Panc1 (cell line): ENCODE measurements at regions not wholly inside any gene's neighbourhood (a gene's known extent, or its start where the extent isn't known, plus 50 kb on each side); places are given as distances from the start of the nearest gene placed in this dataset.

Experiments
- ATAC-seq: fragments of 200-7000 bp; cut with Tn5 transposase; 2 replicates; pipeline ENCODE4 v1.9.1; 2020; ENCODE audit warnings: mild to moderate bottlenecking, moderate library complexity
- BruUV-seq: library from RNA; stranded (reverse); fragments of 400-500 nt; replicated peaks from 2 replicates; lab custom pipeline; 2021; lab: Mats Ljungman, UMichigan
- CTCF ChIA-PET: fragments of 300-600 bp; sonication (Branson Sonifier 250); formaldehyde crosslinking; loops from one replicate; lab custom pipeline; 2022; ENCODE audit warnings: antibody characterized with exemption; lab: Charles Lee
- POLR2A ChIA-PET: fragments of 300-600 bp; sonication (Branson Sonifier 250); formaldehyde crosslinking; loops from one replicate; lab custom pipeline; 2022; ENCODE audit warnings: antibody characterized with exemption; lab: Charles Lee
- DNase-seq: peaks from one replicate; pipeline ENCODE4 v3.0.0-alpha.2; 2010; ENCODE audit warnings: low read depth, low spot score
- H3K27ac ChIP-seq: 2 replicates; pipeline ENCODE4 v1.5.1; 2011; ENCODE audit warnings: mild to moderate bottlenecking, low read length, inconsistent platforms
- H3K27me3 ChIP-seq: fragments of 200-500 bp; sonication (Bioruptor generic); 2 replicates; pipeline ENCODE4 v1.6.0; 2014; ENCODE audit warnings: low read length, inconsistent platforms; ENCODE audit not compliant: control insufficient read depth, insufficient read depth
- H3K36me3 ChIP-seq: fragments of 200-500 bp; sonication (Bioruptor generic); 2 replicates; pipeline ENCODE4 v1.5.1; 2014; ENCODE audit warnings: inconsistent platforms, mild to moderate bottlenecking, low read length, moderate library complexity; ENCODE audit not compliant: control insufficient read depth, insufficient read depth
- H3K4me1 ChIP-seq: 2 replicates; pipeline ENCODE4 v1.5.1; 2011; ENCODE audit warnings: inconsistent platforms, mild to moderate bottlenecking, low read length, moderate library complexity; ENCODE audit not compliant: control insufficient read depth, insufficient read depth
- H3K4me3 ChIP-seq, 2 experiments: 2 replicates each; pipeline ENCODE4 v1.5.1; 2011 to 2012; ENCODE audit warnings: low read depth in 2 of 2, low read length in 2 of 2, mild to moderate bottlenecking in 2 of 2, inconsistent platforms in 1 of 2, moderate library complexity in 1 of 2
- H3K9me3 ChIP-seq: fragments of 200-500 bp; sonication (Bioruptor generic); 2 replicates; pipeline ENCODE4 v1.5.1; 2014; ENCODE audit warnings: low read depth, mild to moderate bottlenecking, inconsistent platforms, low read length, moderate library complexity; ENCODE audit not compliant: control insufficient read depth, insufficient read depth
- POLR2AphosphoS5 ChIP-seq: IDR thresholded peaks from 2 replicates; pipeline ENCODE4 v1.6.1; 2012; ENCODE audit warnings: mild to moderate bottlenecking, low read depth, low read length, moderate library complexity
- SIN3A ChIP-seq: IDR thresholded peaks from 2 replicates; pipeline ENCODE4 v1.6.1; 2012; ENCODE audit warnings: low read depth, mild to moderate bottlenecking, low read length, moderate library complexity, borderline replicate concordance; ENCODE audit not compliant: insufficient read depth
- TCF7L2 ChIP-seq: IDR thresholded peaks from 2 replicates; pipeline ENCODE4 v1.6.1; 2011; ENCODE audit warnings: mild to moderate bottlenecking, low read depth, low read length, inconsistent platforms
- in situ Hi-C: cut with HindIII; loops from 2 replicates; pipeline ENCODE4 v1.10.0; 2016; ENCODE audit warnings: low sequenced_read_pairs, low pct_unique_long_range_greater_than_20kb
- intact Hi-C: fragments of 100-400 bp; cut with micrococcal nuclease; formaldehyde crosslinking; loops from one replicate; pipeline ENCODE4 v1.10.0; 2022; ENCODE audit not compliant: unreplicated experiment
- TF ChIP-seq, protein P1 (sequence below), 2 experiments: IDR thresholded peaks; 2 replicates each; pipeline ENCODE4 v1.6.1; 2011 to 2012; ENCODE audit warnings: low read depth in 2 of 2, control low read depth in 1 of 2, low read length in 1 of 2, mild to moderate bottlenecking in 1 of 2, moderate library complexity in 1 of 2; ENCODE audit not compliant: insufficient read depth in 1 of 2
- TF ChIP-seq, protein P2 (sequence below): fragments of 450-650 bp; IDR thresholded peaks from 2 replicates; pipeline ENCODE4 v1.5.1; 2017; ENCODE audit warnings: mild to moderate bottlenecking

DNA sequence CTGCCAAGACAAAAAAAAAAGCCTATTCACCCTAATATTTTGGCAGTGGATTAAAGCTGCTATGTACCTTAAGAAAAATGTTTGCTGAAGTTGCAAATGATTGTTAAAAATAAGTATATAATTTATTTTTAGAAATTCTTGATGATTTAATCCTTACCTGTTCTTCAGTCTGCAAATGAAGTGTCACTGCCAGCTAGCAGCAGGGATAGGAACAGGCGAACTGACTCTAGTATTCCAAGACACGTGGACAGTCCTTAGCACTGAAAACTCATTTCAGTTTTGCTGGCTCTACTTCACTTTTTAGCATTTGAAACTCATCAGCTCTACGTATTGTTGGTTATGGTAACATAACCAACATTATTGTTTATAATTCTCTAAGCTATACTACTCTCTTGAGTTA, 204.4 kb upstream of the ID4 start:
- in situ Hi-C loops (no loop called here), intact Hi-C loops (no loop called here)
- DNase-seq = no peak
- Histone ChIP-seq H3K36me3 (no peaks in the 10 kb centered on the region), H3K27ac (no peak overlapping the region), H3K4me1 (no peaks in the 10 kb centered on the region), H3K27me3 (no peaks in the 10 kb centered on the region), H3K4me3 (no peak overlapping the region), H3K9me3 (no peaks in the 10 kb centered on the region)
- TF ChIP-seq TCF7L2 = no peak
- CTCF ChIA-PET = no interaction called here
- POLR2A ChIA-PET = no interaction called here
- no TSS peak for BruUV-seq
- no peak for ATAC-seq

DNA sequence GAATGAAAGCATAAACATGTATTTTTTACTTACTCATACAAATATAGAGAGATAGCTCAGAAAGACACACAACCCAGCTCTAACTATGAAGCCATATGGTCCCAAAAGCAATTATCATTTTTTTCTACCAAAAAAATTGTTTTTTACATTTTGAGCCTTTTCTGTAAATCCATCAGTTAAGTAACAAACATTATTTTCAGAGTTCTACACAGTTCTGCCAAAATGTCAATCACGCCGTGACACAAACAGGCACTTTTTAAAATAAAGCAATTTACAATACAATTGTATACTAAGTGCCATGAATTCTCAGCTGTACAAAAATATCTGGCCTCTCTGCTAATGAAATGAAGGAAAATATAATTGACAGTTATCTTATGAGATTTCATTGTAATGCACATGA, 201.4 kb upstream of the ID4 start:
- ATAC-seq (no peak), DNase-seq (no peak)
- no peaks in the 10 kb centered on the region for H3K4me1 ChIP-seq
- no peak overlapping the region for H3K27ac ChIP-seq
- no peaks in the 10 kb centered on the region for H3K9me3 ChIP-seq
- no peak for TF ChIP-seq TCF7L2
- TF ChIP-seq, protein P1, sequence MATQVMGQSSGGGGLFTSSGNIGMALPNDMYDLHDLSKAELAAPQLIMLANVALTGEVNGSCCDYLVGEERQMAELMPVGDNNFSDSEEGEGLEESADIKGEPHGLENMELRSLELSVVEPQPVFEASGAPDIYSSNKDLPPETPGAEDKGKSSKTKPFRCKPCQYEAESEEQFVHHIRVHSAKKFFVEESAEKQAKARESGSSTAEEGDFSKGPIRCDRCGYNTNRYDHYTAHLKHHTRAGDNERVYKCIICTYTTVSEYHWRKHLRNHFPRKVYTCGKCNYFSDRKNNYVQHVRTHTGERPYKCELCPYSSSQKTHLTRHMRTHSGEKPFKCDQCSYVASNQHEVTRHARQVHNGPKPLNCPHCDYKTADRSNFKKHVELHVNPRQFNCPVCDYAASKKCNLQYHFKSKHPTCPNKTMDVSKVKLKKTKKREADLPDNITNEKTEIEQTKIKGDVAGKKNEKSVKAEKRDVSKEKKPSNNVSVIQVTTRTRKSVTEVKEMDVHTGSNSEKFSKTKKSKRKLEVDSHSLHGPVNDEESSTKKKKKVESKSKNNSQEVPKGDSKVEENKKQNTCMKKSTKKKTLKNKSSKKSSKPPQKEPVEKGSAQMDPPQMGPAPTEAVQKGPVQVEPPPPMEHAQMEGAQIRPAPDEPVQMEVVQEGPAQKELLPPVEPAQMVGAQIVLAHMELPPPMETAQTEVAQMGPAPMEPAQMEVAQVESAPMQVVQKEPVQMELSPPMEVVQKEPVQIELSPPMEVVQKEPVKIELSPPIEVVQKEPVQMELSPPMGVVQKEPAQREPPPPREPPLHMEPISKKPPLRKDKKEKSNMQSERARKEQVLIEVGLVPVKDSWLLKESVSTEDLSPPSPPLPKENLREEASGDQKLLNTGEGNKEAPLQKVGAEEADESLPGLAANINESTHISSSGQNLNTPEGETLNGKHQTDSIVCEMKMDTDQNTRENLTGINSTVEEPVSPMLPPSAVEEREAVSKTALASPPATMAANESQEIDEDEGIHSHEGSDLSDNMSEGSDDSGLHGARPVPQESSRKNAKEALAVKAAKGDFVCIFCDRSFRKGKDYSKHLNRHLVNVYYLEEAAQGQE (IDR thresholded peaks at IDR 0.05; ENCODE audit: insufficient read depth in 1 of 2, low read depth in 2 of 2, low read length in 1 of 2) = no peak
- no peak for TF ChIP-seq POLR2AphosphoS5
- TF ChIP-seq, protein P2, sequence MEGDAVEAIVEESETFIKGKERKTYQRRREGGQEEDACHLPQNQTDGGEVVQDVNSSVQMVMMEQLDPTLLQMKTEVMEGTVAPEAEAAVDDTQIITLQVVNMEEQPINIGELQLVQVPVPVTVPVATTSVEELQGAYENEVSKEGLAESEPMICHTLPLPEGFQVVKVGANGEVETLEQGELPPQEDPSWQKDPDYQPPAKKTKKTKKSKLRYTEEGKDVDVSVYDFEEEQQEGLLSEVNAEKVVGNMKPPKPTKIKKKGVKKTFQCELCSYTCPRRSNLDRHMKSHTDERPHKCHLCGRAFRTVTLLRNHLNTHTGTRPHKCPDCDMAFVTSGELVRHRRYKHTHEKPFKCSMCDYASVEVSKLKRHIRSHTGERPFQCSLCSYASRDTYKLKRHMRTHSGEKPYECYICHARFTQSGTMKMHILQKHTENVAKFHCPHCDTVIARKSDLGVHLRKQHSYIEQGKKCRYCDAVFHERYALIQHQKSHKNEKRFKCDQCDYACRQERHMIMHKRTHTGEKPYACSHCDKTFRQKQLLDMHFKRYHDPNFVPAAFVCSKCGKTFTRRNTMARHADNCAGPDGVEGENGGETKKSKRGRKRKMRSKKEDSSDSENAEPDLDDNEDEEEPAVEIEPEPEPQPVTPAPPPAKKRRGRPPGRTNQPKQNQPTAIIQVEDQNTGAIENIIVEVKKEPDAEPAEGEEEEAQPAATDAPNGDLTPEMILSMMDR = no peak
- no peak for TF ChIP-seq SIN3A
- no TSS peak for BruUV-seq
- no peak overlapping the region for H3K4me3 ChIP-seq
- no peaks in the 10 kb centered on the region for H3K27me3 ChIP-seq
- CTCF ChIA-PET = no interaction called here
- H3K36me3 ChIP-seq = no peaks in the 10 kb centered on the region
- in situ Hi-C loops = no loop called here
- POLR2A ChIA-PET = no interaction called here
- intact Hi-C loops = no loop called here

DNA sequence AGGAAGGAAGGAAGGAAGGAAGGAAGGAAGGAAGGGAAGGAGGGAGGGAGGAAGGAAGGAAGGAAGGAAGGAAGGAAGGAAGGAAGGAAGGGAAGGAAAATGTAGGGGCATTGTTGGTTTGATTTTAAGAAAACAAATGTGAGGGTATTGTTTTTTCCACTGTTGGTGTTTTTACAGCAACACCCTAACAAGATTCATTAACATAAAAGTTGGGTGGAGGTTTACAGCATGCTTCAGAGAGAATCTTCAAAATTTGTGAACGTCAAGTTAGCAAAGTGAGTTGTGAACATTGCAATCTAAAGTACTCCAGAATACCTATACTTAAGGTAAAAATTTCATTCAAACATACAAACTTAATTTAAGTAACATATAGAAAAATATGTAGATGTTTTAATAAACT, 200.2 kb upstream of the ID4 start:
- in situ Hi-C loops (no loop called here), intact Hi-C loops (no loop called here)
- TF ChIP-seq, protein P2 = no peak
- TF ChIP-seq, protein P1 (IDR thresholded peaks at IDR 0.05; ENCODE audit: insufficient read depth in 1 of 2, low read depth in 2 of 2, low read length in 1 of 2) = no peak
- TF ChIP-seq TCF7L2 (no peak), SIN3A (no peak)
- BruUV-seq = no TSS peak
- Histone ChIP-seq H3K27ac (no peak overlapping the region), H3K4me1 (no peaks in the 10 kb centered on the region), H3K36me3 (no peaks in the 10 kb centered on the region), H3K9me3 (no peaks in the 10 kb centered on the region), H3K27me3 (no peaks in the 10 kb centered on the region), H3K4me3 (no peak overlapping the region)
- DNase-seq = no peak
- ChIA-PET POLR2A (no interaction called here), CTCF (no interaction called here)
- ATAC-seq = no peak
